OCI-LY3 (cell line): ENCODE measurements at regions not wholly inside any gene's neighbourhood (a gene's known extent, or its start where the extent isn't known, plus 50 kb on each side); places are given as distances from the start of the nearest gene placed in this dataset.
A peak's percentile ranks its signal among the peaks of the same experiment; 100 is the strongest.

ENCODE experiments used
- H2AFZ ChIP-seq: fragments of 200-600, 300-600 bp; shearing (Covaris generic); 2 replicates; pipeline ENCODE4 v1.6.0; 2014; ENCODE audit warnings: antibody characterized with exemption, low read depth, low read length
- H3K27ac ChIP-seq: fragments of 200-600, 300-600 bp; sonication (generic); 2 replicates; pipeline ENCODE4 v1.5.1; 2014; ENCODE audit warnings: mild to moderate bottlenecking, low read length, moderate library complexity, mixed read lengths
- H3K27me3 ChIP-seq: fragments of 200-600, 300-600 bp; sonication (generic); 2 replicates; pipeline ENCODE4 v1.6.1; 2014; ENCODE audit warnings: low read depth, low read length, mixed read lengths
- H3K36me3 ChIP-seq: fragments of 200-600, 300-600 bp; sonication (generic); replicated peaks from 2 replicates; pipeline ENCODE3; 2014; ENCODE audit warnings: low read depth, low read length, mixed read lengths
- H3K4me1 ChIP-seq: fragments of 300-600, 200-600 bp; sonication (generic); 2 replicates; pipeline ENCODE4 v1.6.1; 2014; ENCODE audit warnings: low read length, mixed read lengths
- H3K4me2 ChIP-seq: fragments of 200-600, 300-600 bp; sonication (generic); 2 replicates; pipeline ENCODE4 v1.6.1; 2014; ENCODE audit warnings: low read length, mixed read lengths
- H3K4me3 ChIP-seq: fragments of 300-600, 200-600 bp; sonication (generic); 2 replicates; pipeline ENCODE4 v1.5.1; 2014; ENCODE audit warnings: antibody characterized with exemption, mild to moderate bottlenecking, low read length, moderate library complexity
- H3K79me2 ChIP-seq: fragments of 300-600, 200-600 bp; shearing (Covaris generic); 2 replicates; pipeline ENCODE4 v1.6.1; 2014; ENCODE audit warnings: mild to moderate bottlenecking, low read length, mixed read lengths
- H3K9ac ChIP-seq: fragments of 300-600, 200-600 bp; shearing (Covaris generic); 2 replicates; pipeline ENCODE4 v1.6.0; 2014; ENCODE audit warnings: mild to moderate bottlenecking, low read length, moderate library complexity
- H3K9me3 ChIP-seq: fragments of 200-600, 300-600 bp; shearing (Covaris generic); 2 replicates; pipeline ENCODE4 v1.6.1; 2014; ENCODE audit warnings: low read length, mixed read lengths; ENCODE audit not compliant: insufficient read depth
- H4K20me1 ChIP-seq: fragments of 200-600, 300-600 bp; sonication (generic); 2 replicates; pipeline ENCODE4 v1.6.1; 2016; ENCODE audit warnings: low read length, mixed read lengths; ENCODE audit not compliant: insufficient read depth
- EZH2phosphoT487 ChIP-seq: fragments of 200-600 bp; shearing (Covaris generic); IDR thresholded peaks from 2 replicates; pipeline ENCODE4 v1.6.1; 2018; ENCODE audit warnings: antibody characterized with exemption, mixed run types, low read depth
- TF ChIP-seq, protein P1 (sequence below): fragments of 200-600, 300-600 bp; sonication (generic); IDR thresholded peaks from 2 replicates; pipeline ENCODE4 v1.5.1; 2014; ENCODE audit warnings: antibody characterized with exemption, low read length, low read depth

DNA sequence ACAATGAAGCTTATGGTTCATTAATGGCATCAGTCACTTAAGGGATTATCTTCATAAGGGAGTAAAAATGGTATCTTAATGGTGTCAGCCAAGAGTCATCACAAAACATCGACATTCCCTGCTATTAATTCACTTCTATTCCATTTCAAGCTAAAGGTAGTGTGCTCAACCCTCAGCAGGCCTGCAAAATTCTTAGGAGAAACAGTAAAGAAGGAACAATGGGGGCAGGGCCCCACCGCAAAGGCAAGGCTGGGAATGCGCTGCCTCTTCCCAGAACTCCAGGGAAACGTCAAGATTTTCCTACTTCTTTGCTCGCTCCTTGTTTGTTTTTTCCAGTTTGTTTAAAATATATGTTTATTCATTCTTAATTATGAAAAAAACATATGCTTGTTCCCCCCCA, 187.3 kb upstream of the TSC22D2 start:
- Histone ChIP-seq H3K27me3 (peaks cover 64% of the 10 kb centered on the region), H3K36me3 (no peaks in the 10 kb centered on the region), H3K4me3 (no peak overlapping the region), H3K9me3 (no peaks in the 10 kb centered on the region), H2AFZ (no peak overlapping the region), H3K9ac (no peak overlapping the region), H3K4me1 (peaks cover 18% of the 10 kb centered on the region), H3K27ac (no peak overlapping the region), H4K20me1 (peaks cover 9% of the 10 kb centered on the region; the same call in 1 of the 2 replicates), H3K4me2 (peak overlapping the region; percentile 42), H3K79me2 (no peaks in the 10 kb centered on the region)
- TF ChIP-seq, protein P1, sequence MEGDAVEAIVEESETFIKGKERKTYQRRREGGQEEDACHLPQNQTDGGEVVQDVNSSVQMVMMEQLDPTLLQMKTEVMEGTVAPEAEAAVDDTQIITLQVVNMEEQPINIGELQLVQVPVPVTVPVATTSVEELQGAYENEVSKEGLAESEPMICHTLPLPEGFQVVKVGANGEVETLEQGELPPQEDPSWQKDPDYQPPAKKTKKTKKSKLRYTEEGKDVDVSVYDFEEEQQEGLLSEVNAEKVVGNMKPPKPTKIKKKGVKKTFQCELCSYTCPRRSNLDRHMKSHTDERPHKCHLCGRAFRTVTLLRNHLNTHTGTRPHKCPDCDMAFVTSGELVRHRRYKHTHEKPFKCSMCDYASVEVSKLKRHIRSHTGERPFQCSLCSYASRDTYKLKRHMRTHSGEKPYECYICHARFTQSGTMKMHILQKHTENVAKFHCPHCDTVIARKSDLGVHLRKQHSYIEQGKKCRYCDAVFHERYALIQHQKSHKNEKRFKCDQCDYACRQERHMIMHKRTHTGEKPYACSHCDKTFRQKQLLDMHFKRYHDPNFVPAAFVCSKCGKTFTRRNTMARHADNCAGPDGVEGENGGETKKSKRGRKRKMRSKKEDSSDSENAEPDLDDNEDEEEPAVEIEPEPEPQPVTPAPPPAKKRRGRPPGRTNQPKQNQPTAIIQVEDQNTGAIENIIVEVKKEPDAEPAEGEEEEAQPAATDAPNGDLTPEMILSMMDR: no peak

DNA sequence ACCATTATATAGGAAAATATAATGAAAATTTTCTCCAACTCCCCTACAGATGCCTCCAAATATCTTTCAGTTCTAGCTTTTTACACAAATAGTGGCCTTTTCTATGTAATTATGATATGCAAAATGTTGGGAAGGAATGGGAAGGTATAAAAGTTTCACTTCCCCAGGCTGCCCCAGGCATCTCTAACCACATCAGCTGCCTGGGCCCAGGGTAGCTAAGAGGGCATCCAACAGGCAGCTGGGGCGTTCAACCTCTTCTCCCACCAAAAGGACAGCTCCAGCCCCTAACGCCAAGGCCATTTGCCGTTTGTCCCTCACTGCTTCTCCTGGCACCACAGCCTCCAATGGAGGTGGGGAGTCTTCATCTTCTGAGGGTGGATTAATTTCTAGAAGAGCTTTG, 188.1 kb upstream of the TSC22D2 start:
- no peak overlapping the region for H3K4me3 ChIP-seq
- H3K9me3 ChIP-seq: no peaks in the 10 kb centered on the region
- no peaks in the 10 kb centered on the region for H3K36me3 ChIP-seq
- peaks cover 9% of the 10 kb centered on the region; the same call in 1 of the 2 replicates for H4K20me1 ChIP-seq
- no peak overlapping the region for H3K27ac ChIP-seq
- peaks cover 59% of the 10 kb centered on the region for H3K27me3 ChIP-seq
- H3K9ac ChIP-seq: no peak overlapping the region
- H3K4me2 ChIP-seq: 0 out of 2 replicates have a peak overlapping the region, but pooled peaks have one; percentile 4
- TF ChIP-seq EZH2phosphoT487: no peak
- TF ChIP-seq, protein P1: no peak
- H3K4me1 ChIP-seq: peaks cover 18% of the 10 kb centered on the region
- H3K79me2 ChIP-seq: no peaks in the 10 kb centered on the region
- H2AFZ ChIP-seq: no peak overlapping the region

DNA sequence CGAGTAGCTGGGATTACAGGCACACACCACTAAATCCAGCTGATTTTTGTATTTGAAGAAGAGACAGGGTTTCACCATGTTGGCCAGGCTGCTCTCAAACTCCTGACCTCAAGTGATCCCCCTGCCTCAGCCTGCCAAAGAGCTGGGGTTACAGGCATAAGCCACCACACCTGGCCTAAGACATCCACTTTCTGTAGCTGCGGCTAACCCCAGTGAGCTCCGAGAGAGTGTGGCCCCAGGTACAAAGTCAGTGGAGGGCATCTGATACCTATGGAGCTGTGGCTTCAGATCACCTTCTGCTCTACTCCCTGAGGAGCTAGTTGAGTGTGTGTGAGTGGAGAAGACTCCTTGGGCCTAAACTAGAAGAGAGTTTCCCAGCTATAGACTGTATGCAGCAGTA, 189.3 kb upstream of the TSC22D2 start:
- no peaks in the 10 kb centered on the region for H3K36me3 ChIP-seq
- H4K20me1 ChIP-seq: peaks cover 9% of the 10 kb centered on the region; the same call in 1 of the 2 replicates
- no peak overlapping the region for H3K4me2 ChIP-seq
- no peak overlapping the region for H2AFZ ChIP-seq
- H3K9ac ChIP-seq: no peak overlapping the region
- H3K9me3 ChIP-seq: no peaks in the 10 kb centered on the region
- H3K27me3 ChIP-seq: peaks cover 47% of the 10 kb centered on the region
- H3K27ac ChIP-seq: no peak overlapping the region
- H3K79me2 ChIP-seq: no peaks in the 10 kb centered on the region
- H3K4me3 ChIP-seq: no peak overlapping the region
- peaks cover 18% of the 10 kb centered on the region for H3K4me1 ChIP-seq
- no peak for TF ChIP-seq EZH2phosphoT487

DNA sequence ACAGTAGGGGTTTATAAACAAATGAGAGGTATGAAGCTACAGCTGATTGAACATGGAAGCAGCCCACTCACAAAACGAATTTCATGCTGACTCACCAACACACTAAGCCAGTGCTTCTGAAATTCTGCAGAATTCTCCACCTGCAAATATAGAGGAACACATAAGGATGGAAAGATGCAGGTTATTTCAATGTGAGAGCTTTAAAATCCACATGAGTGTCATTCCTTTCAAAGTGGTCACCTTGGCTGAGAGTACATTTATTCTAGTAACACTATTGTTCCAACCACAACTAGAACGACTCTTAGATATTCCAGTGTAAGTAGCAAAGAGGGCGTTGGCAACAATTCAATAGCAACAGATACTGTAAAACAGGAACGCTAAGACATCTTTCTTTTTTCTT, 189.9 kb upstream of the TSC22D2 start:
- no peaks in the 10 kb centered on the region for H3K9me3 ChIP-seq
- no peak overlapping the region for H3K4me2 ChIP-seq
- TF ChIP-seq EZH2phosphoT487: no peak
- TF ChIP-seq, protein P1: no peak
- peaks cover 9% of the 10 kb centered on the region; the same call in 1 of the 2 replicates for H4K20me1 ChIP-seq
- H3K27ac ChIP-seq: no peak overlapping the region
- peaks cover 18% of the 10 kb centered on the region for H3K4me1 ChIP-seq
- no peaks in the 10 kb centered on the region for H3K79me2 ChIP-seq
- no peak overlapping the region for H3K4me3 ChIP-seq
- H3K27me3 ChIP-seq: peaks cover 42% of the 10 kb centered on the region
- no peak overlapping the region for H3K9ac ChIP-seq
- H3K36me3 ChIP-seq: no peaks in the 10 kb centered on the region
- H2AFZ ChIP-seq: no peak overlapping the region
